HL-60 (cell line): ENCODE measurements at regions not wholly inside any gene's neighbourhood (a gene's known extent, or its start where the extent isn't known, plus 50 kb on each side); places are given as distances from the start of the nearest gene placed in this dataset.
"Not testable (repeated sequence)": the region's sequence is repeated elsewhere in the genome, so short reads cannot be mapped to it uniquely, and the experiment has no call there.

ENCODE experiments used
- CTCF ChIP-seq: IDR thresholded peaks from one replicate; pipeline ENCODE4 v1.5.1; 2011; ENCODE audit warnings: low read length, control low read depth, inconsistent platforms; ENCODE audit not compliant: insufficient read depth
- POLR2AphosphoS5 ChIP-seq: IDR thresholded peaks from 2 replicates; pipeline ENCODE4 v1.6.1; 2012; ENCODE audit warnings: low read depth

GRCh38 chr15:20188611-20189010, 353.0 kb downstream of the GOLGA6L6 start:
- TF ChIP-seq CTCF, POLR2AphosphoS5: not testable (repeated sequence)
